ENCODE measurements at regions not wholly inside any gene's neighbourhood (a gene's known extent, or its start where the extent isn't known, plus 50 kb on each side); places are given as distances from the start of the nearest gene placed in this dataset.

DNA sequence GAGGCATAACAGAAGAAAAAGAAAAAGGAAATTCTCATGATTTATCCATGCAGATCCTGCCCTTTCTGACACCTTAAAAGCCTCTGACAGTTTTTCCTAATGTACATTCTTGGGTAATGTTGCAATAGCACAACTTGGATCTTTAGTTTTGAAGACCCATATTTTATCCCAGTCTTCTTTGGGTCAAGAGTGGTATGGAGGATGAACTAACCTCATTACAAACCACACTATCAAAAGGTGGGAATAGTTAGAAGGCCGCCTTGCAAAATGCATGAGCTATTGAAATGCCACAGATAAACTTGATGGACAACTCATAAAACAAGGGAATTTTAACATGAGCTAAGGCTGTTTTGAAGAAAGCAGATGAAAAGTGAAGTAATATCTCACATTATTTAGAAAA is 1479.8 kb upstream of the ACVR2A start:
- TF ChIP-seq, protein P1, sequence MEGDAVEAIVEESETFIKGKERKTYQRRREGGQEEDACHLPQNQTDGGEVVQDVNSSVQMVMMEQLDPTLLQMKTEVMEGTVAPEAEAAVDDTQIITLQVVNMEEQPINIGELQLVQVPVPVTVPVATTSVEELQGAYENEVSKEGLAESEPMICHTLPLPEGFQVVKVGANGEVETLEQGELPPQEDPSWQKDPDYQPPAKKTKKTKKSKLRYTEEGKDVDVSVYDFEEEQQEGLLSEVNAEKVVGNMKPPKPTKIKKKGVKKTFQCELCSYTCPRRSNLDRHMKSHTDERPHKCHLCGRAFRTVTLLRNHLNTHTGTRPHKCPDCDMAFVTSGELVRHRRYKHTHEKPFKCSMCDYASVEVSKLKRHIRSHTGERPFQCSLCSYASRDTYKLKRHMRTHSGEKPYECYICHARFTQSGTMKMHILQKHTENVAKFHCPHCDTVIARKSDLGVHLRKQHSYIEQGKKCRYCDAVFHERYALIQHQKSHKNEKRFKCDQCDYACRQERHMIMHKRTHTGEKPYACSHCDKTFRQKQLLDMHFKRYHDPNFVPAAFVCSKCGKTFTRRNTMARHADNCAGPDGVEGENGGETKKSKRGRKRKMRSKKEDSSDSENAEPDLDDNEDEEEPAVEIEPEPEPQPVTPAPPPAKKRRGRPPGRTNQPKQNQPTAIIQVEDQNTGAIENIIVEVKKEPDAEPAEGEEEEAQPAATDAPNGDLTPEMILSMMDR (conservative IDR thresholded peaks at IDR 0.05; ENCODE audit: low read depth, low read length): no peak
- no peak for DNase-seq (ENCODE audit: low read depth)
- H3K4me3 ChIP-seq (ENCODE audit: low read length): no peak overlapping the region

- DNase-seq (ENCODE audit: low read depth): no peak
- TF ChIP-seq, protein P1 (conservative IDR thresholded peaks at IDR 0.05; ENCODE audit: low read depth, low read length): no peak
- H3K4me3 ChIP-seq (ENCODE audit: low read length): no peak overlapping the region
These were observed 1481.1 kb upstream of the ACVR2A start for GRCh38 chr2:146363731-146364130.

- H3K4me3 ChIP-seq (ENCODE audit: low read length): no peak overlapping the region
- TF ChIP-seq, protein P1 (conservative IDR thresholded peaks at IDR 0.05; ENCODE audit: low read depth, low read length): no peak
- DNase-seq (ENCODE audit: low read depth): no peak
These were observed 1493.1 kb upstream of the ACVR2A start for GRCh38 chr2:146351689-146352088.

DNA sequence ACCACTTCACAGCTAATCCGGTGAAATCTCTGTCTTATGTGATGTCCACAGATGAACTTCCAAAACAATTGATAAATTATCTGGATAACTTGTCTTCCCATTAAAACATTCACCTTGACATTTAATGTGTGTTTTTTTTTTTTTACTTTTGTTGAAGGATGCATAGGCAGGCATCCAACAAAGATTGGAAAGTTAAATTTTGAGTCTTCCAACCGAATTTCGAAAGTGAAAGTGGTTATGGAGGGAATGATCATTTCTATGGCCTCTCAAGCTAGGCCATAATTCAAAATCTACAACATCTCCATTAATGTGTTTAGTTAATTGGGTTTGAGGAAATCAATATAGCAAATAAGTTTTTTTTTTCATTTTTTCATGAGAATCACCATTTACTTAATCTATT is 1495.5 kb upstream of the ACVR2A start:
- H3K4me3 ChIP-seq (ENCODE audit: low read length): no peak overlapping the region
- DNase-seq (ENCODE audit: low read depth): no peak
- TF ChIP-seq, protein P1 (conservative IDR thresholded peaks at IDR 0.05; ENCODE audit: low read depth, low read length): no peak

DNA sequence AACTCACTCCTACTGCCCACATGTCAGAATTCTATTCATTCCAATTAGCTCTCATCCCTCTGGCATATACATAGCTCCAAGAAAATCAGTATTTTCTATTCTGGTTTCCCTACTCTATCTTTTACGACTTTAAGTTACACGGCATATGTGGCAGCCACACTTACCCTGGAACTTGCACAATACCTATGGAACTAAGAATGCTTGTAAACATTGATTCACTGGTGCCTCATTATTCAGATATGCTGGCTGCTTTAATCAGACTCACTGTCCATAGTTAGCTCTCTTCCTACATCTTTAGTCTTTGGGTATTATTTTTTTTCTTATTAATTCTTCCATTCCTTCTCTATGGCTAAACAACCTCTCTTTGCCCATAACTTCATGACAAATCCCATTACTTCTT is 1519.9 kb upstream of the ACVR2A start:
- TF ChIP-seq, protein P1 (conservative IDR thresholded peaks at IDR 0.05; ENCODE audit: low read depth, low read length): no peak
- no peak overlapping the region for H3K4me3 ChIP-seq (ENCODE audit: low read length)
- no peak for DNase-seq (ENCODE audit: low read depth)

GRCh38 chr2:146323564-146323963 is 1521.3 kb upstream of the ACVR2A start:
- TF ChIP-seq, protein P1 (conservative IDR thresholded peaks at IDR 0.05; ENCODE audit: low read depth, low read length): no peak
- DNase-seq (ENCODE audit: low read depth): no peak
- no peak overlapping the region for H3K4me3 ChIP-seq (ENCODE audit: low read length)

- no peak overlapping the region for H3K4me3 ChIP-seq (ENCODE audit: low read length)
- no peak for DNase-seq (ENCODE audit: low read depth)
- TF ChIP-seq, protein P1 (conservative IDR thresholded peaks at IDR 0.05; ENCODE audit: low read depth, low read length): no peak
These were observed 1523.7 kb upstream of the ACVR2A start for GRCh38 chr2:146321175-146321574.
